ENCODE measurements at regions not wholly inside any gene's neighbourhood (a gene's known extent, or its start where the extent isn't known, plus 50 kb on each side); places are given as distances from the start of the nearest gene placed in this dataset.

DNA sequence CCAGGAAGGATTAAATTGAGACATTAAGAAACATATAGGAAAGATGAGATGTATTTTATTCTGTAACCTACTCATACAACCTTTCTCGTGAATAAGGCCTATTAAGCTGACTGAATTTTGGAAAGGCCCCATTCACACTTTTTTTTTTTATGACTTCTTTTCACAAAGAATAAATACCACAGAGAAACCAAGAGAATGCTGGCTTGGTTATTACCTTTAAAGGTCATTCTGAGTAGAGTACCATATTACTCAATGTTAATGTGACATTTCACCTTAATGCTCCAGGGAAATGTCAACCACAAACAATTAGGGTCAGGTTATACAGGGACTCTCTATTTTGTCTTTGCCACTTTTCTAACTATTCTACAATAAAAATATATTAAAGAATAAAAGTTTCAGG is 204.9 kb upstream of the PTCHD4 start:
- H3K4me1 ChIP-seq (ENCODE audit: control insufficient read depth, insufficient read depth, low read length) = no peaks in the 10 kb centered on the region
- H3K9me3 ChIP-seq (ENCODE audit: control insufficient read depth, low read length) = no peaks in the 10 kb centered on the region
- intact Hi-C loops (cut with DNase I) = no loop called here
- H3K27me3 ChIP-seq (ENCODE audit: control insufficient read depth, insufficient read depth) = no peaks in the 10 kb centered on the region
- H3K27ac ChIP-seq (ENCODE audit: low read length) = no peak overlapping the region
- WGBS = 82% methylated on average over 1 of the region's 1 CpG
- no peak overlapping the region for H3K4me3 ChIP-seq (ENCODE audit: low read length)
- no peak for ATAC-seq
- no peak for DNase-seq

DNA sequence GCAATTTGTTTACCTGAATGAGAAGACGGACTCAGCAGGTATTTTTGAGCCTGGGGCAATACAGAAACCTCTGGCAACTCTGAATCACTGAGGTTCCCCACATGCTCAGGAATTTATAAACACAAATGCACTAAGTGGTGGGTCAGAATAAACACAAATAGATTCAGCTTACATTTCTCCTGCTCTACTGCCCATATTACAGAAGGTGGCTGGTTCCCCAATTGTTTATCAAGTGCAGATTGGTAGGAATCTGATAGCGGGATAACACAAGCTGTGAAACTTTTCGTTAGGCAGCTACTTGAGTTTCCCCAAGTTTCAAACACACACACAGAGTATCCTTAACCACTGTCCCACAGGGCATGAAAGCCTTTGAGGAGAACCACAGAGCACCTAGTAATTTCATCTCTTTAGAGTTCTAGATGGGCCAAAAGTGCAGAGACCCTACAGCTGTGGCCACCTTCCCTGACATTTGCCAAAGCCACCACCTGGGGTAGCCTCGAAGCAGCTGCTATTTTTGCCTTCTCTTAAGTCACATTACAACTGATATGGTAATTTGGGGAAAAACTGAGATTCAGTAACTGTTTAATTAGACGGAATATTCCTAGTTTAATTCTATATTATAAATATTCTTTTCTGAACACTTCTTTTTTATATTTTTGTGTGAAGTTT is 204.2 kb upstream of the PTCHD4 start:
- Histone ChIP-seq H3K4me3 (ENCODE audit: low read length) (no peak overlapping the region), H3K9me3 (ENCODE audit: control insufficient read depth, low read length) (no peaks in the 10 kb centered on the region), H3K27ac (ENCODE audit: low read length) (no peak overlapping the region), H3K27me3 (ENCODE audit: control insufficient read depth, insufficient read depth) (no peaks in the 10 kb centered on the region), H3K4me1 (ENCODE audit: control insufficient read depth, insufficient read depth, low read length) (no peaks in the 10 kb centered on the region)
- intact Hi-C loops (cut with DNase I) = no loop called here
- WGBS = 77% methylated on average over 5 of the region's 5 CpGs
- ATAC-seq = no peak
- no peak for DNase-seq

DNA sequence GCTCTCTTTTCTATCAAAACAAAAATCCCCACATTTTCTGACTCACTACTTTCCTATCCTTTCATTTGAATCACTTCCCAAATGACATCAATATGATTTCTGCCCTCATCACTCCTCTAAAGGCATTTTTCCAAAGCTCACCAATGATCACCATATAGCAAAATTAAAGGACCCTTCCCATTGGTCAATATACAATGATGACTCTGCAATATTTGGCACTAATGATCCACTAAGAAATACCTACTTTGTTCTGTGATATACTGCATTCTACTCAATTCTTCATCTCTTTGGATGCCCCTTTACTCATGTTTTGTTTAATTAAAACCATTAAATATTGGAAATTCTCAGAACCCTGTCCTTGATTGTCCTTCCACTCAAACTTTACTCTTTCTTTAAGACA is 200.3 kb upstream of the PTCHD4 start:
- no peak overlapping the region for H3K27ac ChIP-seq (ENCODE audit: low read length)
- intact Hi-C loops (cut with DNase I) = no loop called here
- DNase-seq (no peak), ATAC-seq (no peak)
- H3K9me3 ChIP-seq (ENCODE audit: control insufficient read depth, low read length) = no peaks in the 10 kb centered on the region
- H3K27me3 ChIP-seq (ENCODE audit: control insufficient read depth, insufficient read depth) = no peaks in the 10 kb centered on the region
- no peak overlapping the region for H3K4me3 ChIP-seq (ENCODE audit: low read length)
- H3K4me1 ChIP-seq (ENCODE audit: control insufficient read depth, insufficient read depth, low read length) = no peaks in the 10 kb centered on the region

DNA sequence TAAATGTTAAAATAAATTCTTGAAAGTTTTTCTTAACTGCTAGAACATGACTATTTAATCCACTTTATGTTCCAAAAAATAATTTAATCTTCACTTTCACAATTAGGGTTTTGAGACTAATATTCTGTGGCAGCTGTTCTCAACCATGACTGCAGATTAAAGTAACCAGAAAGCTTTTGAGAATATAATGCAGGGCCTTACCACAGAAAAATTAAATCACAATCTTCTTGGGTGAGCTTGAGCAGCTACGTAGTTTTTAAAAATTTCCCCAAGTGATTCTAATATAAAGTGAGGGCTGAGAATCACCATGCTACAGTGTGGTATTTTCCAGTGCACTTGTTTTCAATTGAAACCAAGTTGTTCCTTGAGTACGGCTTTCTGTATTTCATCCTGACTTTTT is 196.6 kb upstream of the PTCHD4 start:
- ATAC-seq (no peak), DNase-seq (no peak)
- no peaks in the 10 kb centered on the region for H3K27me3 ChIP-seq (ENCODE audit: control insufficient read depth, insufficient read depth)
- H3K27ac ChIP-seq (ENCODE audit: low read length) = no peak overlapping the region
- intact Hi-C loops (cut with DNase I) = no loop called here
- no peaks in the 10 kb centered on the region for H3K9me3 ChIP-seq (ENCODE audit: control insufficient read depth, low read length)
- WGBS = 86% methylated on average over 2 of the region's 2 CpGs
- no peak overlapping the region for H3K4me3 ChIP-seq (ENCODE audit: low read length)
- H3K4me1 ChIP-seq (ENCODE audit: control insufficient read depth, insufficient read depth, low read length) = no peaks in the 10 kb centered on the region

DNA sequence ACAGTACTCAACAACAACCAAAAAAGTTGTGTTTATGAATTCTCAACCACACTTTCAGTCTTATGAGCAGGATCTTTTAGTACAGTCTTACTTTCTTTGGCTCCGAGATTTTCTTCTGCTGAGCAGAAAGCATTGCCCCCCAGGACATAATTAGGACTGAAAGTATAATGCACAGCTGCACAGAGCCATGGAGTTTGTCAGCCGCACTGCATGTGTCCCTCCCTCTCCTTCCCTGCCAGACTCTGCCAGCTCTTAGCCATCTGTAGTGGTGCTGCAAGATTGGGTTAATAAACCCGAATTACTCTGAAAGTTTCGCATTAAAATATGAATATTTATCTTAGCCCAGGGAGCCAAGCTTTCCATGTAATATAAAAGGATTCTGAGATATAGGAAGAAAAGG is 179.6 kb upstream of the PTCHD4 start:
- ATAC-seq = no peak
- intact Hi-C loops (cut with DNase I) = no loop called here
- Histone ChIP-seq H3K27me3 (ENCODE audit: control insufficient read depth, insufficient read depth) (no peaks in the 10 kb centered on the region), H3K27ac (ENCODE audit: low read length) (no peak overlapping the region), H3K4me3 (ENCODE audit: low read length) (no peak overlapping the region), H3K4me1 (ENCODE audit: control insufficient read depth, insufficient read depth, low read length) (no peaks in the 10 kb centered on the region), H3K9me3 (ENCODE audit: control insufficient read depth, low read length) (no peaks in the 10 kb centered on the region)
- DNase-seq = no peak
- WGBS = 84% methylated on average over 4 of the region's 4 CpGs

DNA sequence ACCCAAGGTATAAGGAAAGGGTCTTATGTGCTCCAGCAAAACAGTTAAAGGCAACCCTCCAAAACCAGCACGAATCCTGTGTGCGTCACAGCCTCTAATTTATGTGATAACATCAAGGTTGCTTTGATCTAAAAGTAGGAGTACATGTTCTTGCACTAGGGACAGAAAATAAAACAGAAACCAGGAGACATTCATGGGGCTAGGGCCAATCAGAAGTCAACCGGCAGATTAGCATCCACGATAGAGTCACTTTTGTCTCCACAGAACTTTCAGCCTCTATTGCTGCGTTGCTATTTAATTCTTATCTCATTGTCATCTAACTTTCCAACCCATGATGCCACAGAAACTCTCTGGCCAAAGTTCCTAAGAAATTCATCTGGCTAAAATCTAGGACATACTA is 178.8 kb upstream of the PTCHD4 start:
- no peak overlapping the region for H3K27ac ChIP-seq (ENCODE audit: low read length)
- 77% methylated on average over 5 of the region's 5 CpGs for WGBS
- intact Hi-C loops (cut with DNase I) = no loop called here
- H3K4me1 ChIP-seq (ENCODE audit: control insufficient read depth, insufficient read depth, low read length) = no peaks in the 10 kb centered on the region
- no peaks in the 10 kb centered on the region for H3K27me3 ChIP-seq (ENCODE audit: control insufficient read depth, insufficient read depth)
- no peaks in the 10 kb centered on the region for H3K9me3 ChIP-seq (ENCODE audit: control insufficient read depth, low read length)
- no peak for ATAC-seq
- no peak overlapping the region for H3K4me3 ChIP-seq (ENCODE audit: low read length)
- DNase-seq = no peak

DNA sequence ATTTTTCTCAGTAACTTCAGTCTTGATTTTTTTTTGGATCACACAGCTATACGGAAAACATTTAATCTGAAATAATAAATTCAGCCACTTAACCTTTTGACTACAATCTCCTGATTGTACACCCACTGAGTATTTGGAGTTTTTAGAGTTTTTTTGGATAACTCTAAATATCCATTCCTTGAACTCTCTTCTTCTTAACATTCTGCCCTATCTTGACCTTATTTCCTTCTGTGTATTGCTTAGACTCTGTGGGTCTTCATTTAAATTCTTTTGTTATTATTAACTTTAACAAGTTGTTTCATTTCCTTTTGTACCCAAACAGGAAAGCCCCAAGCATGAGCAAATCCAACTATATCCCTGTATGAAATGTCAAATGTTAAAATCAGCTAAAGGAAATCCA is 170.2 kb upstream of the PTCHD4 start:
- Histone ChIP-seq H3K4me1 (ENCODE audit: control insufficient read depth, insufficient read depth, low read length) (no peaks in the 10 kb centered on the region), H3K27ac (ENCODE audit: low read length) (no peak overlapping the region), H3K9me3 (ENCODE audit: control insufficient read depth, low read length) (no peaks in the 10 kb centered on the region), H3K4me3 (ENCODE audit: low read length) (no peak overlapping the region), H3K27me3 (ENCODE audit: control insufficient read depth, insufficient read depth) (no peaks in the 10 kb centered on the region)
- WGBS = 43% methylated on average over 1 of the region's 1 CpG
- DNase-seq (no peak), ATAC-seq (no peak)
- intact Hi-C loops (cut with DNase I) = no loop called here

DNA sequence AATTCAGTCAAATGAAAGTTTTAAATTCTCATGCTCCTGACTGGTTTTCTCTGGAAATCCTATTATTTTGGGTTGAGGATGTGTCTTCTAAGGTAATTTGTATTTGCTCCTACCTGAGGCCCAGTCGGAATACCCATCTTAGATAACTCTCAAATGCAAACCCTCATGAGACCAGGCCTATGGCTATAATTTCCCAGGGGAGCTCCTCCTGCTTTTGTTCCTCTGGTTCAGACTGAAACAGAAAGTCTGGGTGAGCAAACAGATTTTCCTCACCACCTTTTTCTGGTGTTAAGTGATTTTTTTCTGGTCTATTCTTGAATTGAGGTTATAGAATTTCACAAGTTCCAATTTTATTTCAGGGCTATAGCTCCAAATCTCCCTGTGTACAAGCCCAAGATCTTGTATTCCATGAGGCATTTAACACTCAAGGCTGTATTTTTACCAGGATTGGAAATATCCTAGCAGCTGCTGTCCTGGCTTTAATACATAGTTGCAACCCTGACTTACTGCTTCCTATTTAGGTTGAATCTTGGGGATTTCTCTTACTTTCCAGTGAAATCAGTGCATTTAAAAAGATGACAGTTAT is 169.1 kb upstream of the PTCHD4 start:
- H3K27ac ChIP-seq (ENCODE audit: low read length) = no peak overlapping the region
- WGBS = 79% methylated on average over 1 of the region's 1 CpG
- H3K27me3 ChIP-seq (ENCODE audit: control insufficient read depth, insufficient read depth) = no peaks in the 10 kb centered on the region
- no peak for DNase-seq
- no peaks in the 10 kb centered on the region for H3K4me1 ChIP-seq (ENCODE audit: control insufficient read depth, insufficient read depth, low read length)
- H3K4me3 ChIP-seq (ENCODE audit: low read length) = no peak overlapping the region
- intact Hi-C loops (cut with DNase I) = no loop called here
- ATAC-seq = no peak
- H3K9me3 ChIP-seq (ENCODE audit: control insufficient read depth, low read length) = no peaks in the 10 kb centered on the region

DNA sequence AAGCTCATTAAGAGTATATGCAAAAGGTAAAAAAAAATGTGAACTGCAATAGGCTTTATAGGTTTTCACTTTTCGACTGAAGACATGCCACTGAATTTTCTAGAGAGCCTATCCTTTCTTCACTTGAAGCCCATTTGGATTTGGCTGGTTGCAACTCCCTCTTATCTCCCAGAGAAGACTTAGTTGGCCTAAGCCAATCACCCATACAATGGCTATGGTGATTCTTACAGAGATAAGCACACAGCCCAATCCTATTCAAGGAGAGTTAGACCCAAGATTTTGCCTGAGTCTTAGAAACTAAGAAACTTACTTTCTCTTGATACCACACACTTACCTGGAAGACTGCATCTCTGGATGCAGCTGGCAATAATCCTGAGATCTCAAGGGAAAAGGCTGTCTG is 167.3 kb upstream of the PTCHD4 start:
- WGBS = 96% methylated on average over 1 of the region's 1 CpG
- H3K4me1 ChIP-seq (ENCODE audit: control insufficient read depth, insufficient read depth, low read length) = no peaks in the 10 kb centered on the region
- no peak overlapping the region for H3K4me3 ChIP-seq (ENCODE audit: low read length)
- DNase-seq (no peak), ATAC-seq (no peak)
- intact Hi-C loops (cut with DNase I) = no loop called here
- H3K27me3 ChIP-seq (ENCODE audit: control insufficient read depth, insufficient read depth) = no peaks in the 10 kb centered on the region
- H3K9me3 ChIP-seq (ENCODE audit: control insufficient read depth, low read length) = no peaks in the 10 kb centered on the region
- H3K27ac ChIP-seq (ENCODE audit: low read length) = no peak overlapping the region

DNA sequence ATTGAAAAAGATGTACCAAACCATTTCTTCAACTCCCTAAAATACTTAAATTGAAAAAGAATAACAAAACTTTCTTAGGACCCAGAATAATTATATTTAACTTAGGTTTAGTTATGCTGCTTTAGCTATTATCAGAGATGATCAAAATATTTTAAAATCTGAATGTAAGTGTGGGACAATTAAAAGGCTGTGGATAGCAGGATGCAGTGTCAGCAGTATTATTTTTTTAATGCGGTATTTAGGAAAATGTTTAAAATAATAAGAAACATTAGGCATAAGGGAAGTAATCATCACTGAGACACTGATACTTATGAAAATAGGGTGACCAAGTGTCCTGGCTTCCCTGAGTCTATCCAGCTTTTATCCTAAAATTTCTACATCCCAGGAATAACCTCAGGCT is 161.5 kb upstream of the PTCHD4 start:
- no peak for ATAC-seq
- DNase-seq = no peak
- Histone ChIP-seq H3K9me3 (ENCODE audit: control insufficient read depth, low read length) (no peaks in the 10 kb centered on the region), H3K4me1 (ENCODE audit: control insufficient read depth, insufficient read depth, low read length) (no peaks in the 10 kb centered on the region), H3K4me3 (ENCODE audit: low read length) (no peak overlapping the region), H3K27me3 (ENCODE audit: control insufficient read depth, insufficient read depth) (no peaks in the 10 kb centered on the region), H3K27ac (ENCODE audit: low read length) (no peak overlapping the region)
- intact Hi-C loops (cut with DNase I) = no loop called here
- WGBS = 95% methylated on average over 1 of the region's 1 CpG

DNA sequence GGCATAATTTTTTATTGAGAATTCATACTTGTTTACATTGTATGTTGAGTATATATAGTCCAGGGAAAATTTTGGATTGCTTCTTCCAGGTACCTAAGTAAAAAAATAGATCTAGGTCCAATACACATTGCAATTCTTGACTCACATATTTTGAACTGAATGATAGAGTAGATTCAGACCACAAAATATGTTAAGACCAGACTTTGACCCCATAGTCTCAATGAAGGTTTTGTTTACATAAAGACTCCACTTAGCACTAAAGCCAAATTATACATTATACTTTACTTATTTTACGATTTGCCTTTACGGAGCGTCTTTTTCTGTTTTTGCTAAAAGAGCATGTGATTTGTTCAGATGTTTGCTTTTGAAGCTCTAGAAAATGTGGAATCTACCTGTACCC is 144.1 kb upstream of the PTCHD4 start:
- DNase-seq (no peak), ATAC-seq (no peak)
- H3K27me3 ChIP-seq (ENCODE audit: control insufficient read depth, insufficient read depth) = no peaks in the 10 kb centered on the region
- no peak overlapping the region for H3K4me3 ChIP-seq (ENCODE audit: low read length)
- intact Hi-C loops (cut with DNase I) = no loop called here
- no peaks in the 10 kb centered on the region for H3K4me1 ChIP-seq (ENCODE audit: control insufficient read depth, insufficient read depth, low read length)
- 61% methylated on average over 3 of the region's 3 CpGs for WGBS
- no peaks in the 10 kb centered on the region for H3K9me3 ChIP-seq (ENCODE audit: control insufficient read depth, low read length)
- no peak overlapping the region for H3K27ac ChIP-seq (ENCODE audit: low read length)

DNA sequence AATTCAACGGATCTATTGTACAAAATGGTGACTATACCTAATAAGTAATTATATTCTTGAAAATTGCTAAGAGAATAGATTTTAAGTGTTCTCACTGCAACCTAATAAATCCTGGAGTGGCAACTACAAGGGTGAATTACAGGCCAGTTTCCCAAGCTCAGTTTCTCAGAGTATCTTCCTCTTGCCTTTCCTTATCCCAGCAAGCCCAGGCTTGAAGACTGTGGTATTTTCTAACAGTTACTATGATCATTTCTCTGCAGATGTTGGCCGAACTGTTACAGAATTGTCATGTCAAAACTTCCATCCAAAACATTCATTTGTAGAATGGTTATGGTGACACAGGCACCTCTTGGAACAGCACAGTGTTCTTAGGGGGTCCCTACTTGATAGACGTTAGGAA is 138.1 kb upstream of the PTCHD4 start:
- intact Hi-C loops (cut with DNase I) = no loop called here
- Histone ChIP-seq H3K27me3 (ENCODE audit: control insufficient read depth, insufficient read depth) (no peaks in the 10 kb centered on the region), H3K9me3 (ENCODE audit: control insufficient read depth, low read length) (no peaks in the 10 kb centered on the region), H3K4me3 (ENCODE audit: low read length) (no peak overlapping the region), H3K4me1 (ENCODE audit: control insufficient read depth, insufficient read depth, low read length) (no peaks in the 10 kb centered on the region), H3K27ac (ENCODE audit: low read length) (no peak overlapping the region)
- DNase-seq (no peak), ATAC-seq (no peak)
- 48% methylated on average over 3 of the region's 3 CpGs for WGBS

Data from right cardiac atrium (tissue), 5 donors.